GM12865 (cell line): ENCODE measurements at regions not wholly inside any gene's neighbourhood (a gene's known extent, or its start where the extent isn't known, plus 50 kb on each side); places are given as distances from the start of the nearest gene placed in this dataset.
"Not testable (repeated sequence)": the region's sequence is repeated elsewhere in the genome, so short reads cannot be mapped to it uniquely, and the experiment has no call there.

ENCODE experiments used
- DNase-seq: peaks from one replicate; pipeline ENCODE4 v3.0.0; 2010; ENCODE audit warnings: low read depth
- H3K4me3 ChIP-seq: 2 replicates; pipeline ENCODE4 v1.5.1; 2011; ENCODE audit warnings: mild to moderate bottlenecking, low read depth, low read length, control low read depth
- TF ChIP-seq, protein P1 (sequence below): IDR thresholded peaks from 2 replicates; pipeline ENCODE4 v1.5.1; 2011; ENCODE audit warnings: low read length, control low read depth, low read depth, inconsistent platforms; ENCODE audit not compliant: insufficient read depth; ENCODE audit errors: missing control alignments

DNA sequence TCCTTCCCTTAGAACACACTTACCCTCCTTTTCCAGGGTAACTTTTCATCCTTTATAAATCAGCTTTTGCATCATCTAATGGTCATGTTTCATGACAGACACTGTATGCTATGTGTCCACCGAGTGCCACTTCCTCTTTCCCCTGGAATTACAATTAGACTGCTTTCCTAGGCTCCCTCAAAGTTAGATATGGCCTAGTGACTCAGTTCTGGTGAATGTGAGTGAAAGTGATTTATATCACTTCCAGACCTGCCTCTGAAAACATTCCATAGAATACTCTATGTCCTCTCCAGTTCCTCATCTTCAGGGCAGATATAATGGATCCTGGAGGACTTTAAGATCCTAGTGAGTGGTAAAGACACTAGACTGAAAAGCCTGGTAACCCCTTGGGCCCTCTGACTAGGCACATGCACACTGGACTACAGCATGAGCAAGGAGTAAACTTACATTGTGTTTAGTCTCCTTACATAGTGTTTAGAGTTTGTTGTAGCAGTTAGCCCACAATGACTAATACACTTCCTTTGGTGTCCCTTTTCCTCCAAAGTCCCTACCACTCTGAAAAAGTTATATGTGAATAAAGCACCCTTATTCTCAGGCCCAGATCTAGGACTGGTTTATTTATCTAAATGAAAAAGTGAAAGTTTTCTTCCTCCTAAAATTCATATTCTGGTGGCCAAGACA lies 59.3 kb downstream of the GPR88 start:
- H3K4me3 ChIP-seq: no peak overlapping the region
- TF ChIP-seq, protein P1, sequence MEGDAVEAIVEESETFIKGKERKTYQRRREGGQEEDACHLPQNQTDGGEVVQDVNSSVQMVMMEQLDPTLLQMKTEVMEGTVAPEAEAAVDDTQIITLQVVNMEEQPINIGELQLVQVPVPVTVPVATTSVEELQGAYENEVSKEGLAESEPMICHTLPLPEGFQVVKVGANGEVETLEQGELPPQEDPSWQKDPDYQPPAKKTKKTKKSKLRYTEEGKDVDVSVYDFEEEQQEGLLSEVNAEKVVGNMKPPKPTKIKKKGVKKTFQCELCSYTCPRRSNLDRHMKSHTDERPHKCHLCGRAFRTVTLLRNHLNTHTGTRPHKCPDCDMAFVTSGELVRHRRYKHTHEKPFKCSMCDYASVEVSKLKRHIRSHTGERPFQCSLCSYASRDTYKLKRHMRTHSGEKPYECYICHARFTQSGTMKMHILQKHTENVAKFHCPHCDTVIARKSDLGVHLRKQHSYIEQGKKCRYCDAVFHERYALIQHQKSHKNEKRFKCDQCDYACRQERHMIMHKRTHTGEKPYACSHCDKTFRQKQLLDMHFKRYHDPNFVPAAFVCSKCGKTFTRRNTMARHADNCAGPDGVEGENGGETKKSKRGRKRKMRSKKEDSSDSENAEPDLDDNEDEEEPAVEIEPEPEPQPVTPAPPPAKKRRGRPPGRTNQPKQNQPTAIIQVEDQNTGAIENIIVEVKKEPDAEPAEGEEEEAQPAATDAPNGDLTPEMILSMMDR: no peak
- DNase-seq: no peak

DNA sequence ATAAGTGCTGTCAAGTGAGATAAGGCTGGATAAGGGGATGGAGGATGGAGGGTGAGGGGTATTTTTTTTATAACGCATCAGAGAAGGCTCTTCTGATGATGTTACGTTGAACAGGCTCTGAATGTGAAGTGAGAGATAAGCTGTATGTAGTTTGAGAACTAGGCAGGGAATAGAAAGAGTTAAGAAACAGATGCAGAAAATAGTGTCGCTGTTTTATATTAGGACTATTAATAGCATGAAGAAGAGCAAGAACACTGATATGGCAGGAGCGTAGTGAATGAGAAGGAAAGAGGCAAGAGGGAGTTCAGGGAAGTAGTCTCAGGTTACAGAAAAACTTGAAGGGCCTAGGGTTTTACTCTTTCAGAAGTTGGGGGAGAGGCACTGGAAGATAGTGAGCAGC lies 59.8 kb downstream of the GPR88 start:
- no peak for DNase-seq
- no peak overlapping the region for H3K4me3 ChIP-seq

DNA sequence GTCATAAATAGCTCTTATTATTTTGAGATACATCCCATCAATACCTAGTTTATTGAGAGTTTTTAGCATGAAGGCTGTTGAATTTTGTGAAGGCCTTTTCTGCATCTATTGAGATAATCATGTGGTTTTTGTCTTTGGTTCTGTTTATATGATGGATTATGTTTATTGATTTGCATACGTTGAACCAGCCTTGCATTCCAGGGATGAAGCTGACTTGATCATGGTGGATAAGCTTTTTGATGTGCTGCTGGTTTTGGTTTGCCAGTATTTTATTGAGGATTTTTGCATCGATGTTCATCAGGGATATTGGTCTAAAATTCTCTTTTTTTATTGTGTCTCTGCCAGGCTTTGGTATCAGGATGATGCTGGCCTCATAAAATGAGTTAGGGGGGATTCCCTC lies 62.4 kb downstream of the GPR88 start:
- H3K4me3 ChIP-seq, DNase-seq: not testable (repeated sequence)

More for the DNA sequence above, 59.8 kb downstream of the GPR88 start:
- TF ChIP-seq, protein P1: no peak

DNA sequence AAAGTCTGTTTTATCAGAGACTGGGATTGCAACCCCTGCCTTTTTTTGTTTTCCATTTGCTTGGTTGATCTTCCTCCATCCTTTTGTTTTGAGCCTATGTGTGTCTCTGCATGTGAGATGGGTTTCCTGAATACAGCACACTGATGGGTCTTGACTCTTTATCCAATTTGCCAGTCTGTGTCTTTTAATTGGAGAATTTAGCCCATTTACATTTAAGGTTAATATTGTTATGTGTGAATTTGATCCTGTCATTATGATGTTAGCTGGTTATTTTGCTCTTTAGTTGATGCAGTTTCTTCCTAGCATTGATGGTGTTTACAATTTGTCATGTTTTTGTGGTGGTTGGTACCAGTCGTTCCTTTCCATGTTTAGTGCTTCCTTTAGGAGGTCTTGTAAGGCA lies 64.1 kb downstream of the GPR88 start:
- DNase-seq: not testable (repeated sequence)

DNA sequence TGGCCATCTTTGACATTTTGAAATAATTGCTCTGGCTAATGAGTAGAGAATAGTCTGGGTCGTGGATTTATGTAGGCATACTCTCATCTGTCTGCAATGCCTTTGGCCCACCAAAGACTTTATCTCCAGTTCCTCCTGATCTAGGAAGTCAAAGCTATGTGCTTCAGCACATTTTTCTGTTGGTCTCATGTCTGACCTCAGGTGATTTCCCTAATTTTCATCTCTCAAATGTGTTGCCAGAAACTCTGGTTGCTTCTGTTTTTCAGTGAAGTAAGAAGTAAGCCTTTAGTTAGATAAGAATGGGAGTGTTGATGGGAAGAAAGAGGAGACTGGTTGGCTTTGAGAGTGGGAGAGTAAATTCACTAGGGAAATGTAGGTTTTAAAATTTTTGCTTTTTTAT lies 66.4 kb downstream of the GPR88 start:
- no peak for DNase-seq
- no peak overlapping the region for H3K4me3 ChIP-seq
- TF ChIP-seq, protein P1: no peak

More for the DNA sequence above, 64.1 kb downstream of the GPR88 start:
- not testable (repeated sequence) for H3K4me3 ChIP-seq

DNA sequence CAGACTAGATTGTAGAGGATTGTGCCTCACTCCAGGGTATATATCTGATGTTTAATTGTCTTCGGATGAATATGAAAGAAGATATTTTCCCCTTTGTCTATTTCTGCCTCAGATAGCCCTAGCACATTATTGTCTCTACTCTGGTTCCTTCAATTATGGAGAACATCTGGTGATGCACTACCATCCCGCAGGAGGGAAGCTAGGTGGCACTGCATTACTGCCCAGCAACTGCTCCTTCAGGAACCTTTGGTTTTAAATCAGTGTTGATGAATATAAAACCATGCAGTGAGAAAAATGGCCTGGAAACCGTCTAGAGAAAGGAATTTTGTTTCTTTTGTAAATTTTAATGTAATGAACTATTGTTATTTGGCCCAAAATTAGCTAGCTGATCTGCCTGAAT lies 68.5 kb downstream of the GPR88 start:
- no peak overlapping the region for H3K4me3 ChIP-seq
- peak; percentile 18 for DNase-seq

DNA sequence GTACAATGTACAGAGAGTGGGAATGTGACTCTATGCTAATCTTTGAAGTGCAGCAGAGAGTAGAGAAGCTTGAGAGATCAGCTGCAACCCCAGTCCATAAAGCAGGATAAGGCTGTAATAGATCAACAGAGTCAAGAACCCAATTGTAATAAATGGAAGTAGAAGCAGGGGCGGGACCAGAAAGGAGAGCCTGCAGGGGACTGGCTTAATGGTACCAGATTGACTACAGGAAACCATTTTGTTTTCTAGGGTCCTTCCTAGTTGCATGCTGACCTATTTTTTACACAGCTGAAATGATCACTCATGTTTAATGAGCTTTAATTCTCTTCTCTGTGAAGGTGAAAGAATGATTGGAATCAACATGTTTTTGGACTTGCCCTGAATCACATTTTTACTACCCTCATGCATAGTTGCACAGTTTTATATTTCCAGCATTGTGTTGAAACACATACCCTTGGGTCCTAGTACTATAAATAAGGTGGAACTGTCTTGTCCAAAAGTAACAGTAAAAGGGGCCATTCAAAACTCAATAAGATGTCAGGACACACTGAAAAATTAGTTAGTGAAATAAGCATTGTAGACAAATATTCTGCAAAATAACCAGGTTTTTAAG lies 69.8 kb downstream of the GPR88 start:
- no peak for DNase-seq
- TF ChIP-seq, protein P1: no peak

More for the DNA sequence above, 68.5 kb downstream of the GPR88 start:
- TF ChIP-seq, protein P1: peak; percentile 34

DNA sequence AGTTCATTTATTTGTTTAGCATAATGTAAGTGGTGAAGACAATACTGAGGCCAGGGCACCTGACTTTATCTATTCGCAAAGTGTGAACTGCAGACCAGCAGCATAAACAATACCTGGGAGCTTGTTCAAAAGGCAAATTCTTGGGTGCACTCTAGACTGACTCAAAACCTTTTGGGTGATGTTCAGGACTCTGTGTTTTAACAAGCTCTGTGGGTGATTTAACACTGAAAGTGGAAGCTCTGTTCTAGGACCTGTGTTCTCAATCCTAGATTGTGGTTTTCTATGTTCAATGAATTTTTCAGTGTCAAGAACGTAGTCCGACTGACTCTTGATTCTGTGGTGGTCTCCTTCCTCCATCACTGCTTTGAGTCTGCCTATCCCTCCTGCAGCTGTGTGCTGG lies 71.9 kb downstream of the GPR88 start:
- TF ChIP-seq, protein P1: no peak
- no peak overlapping the region for H3K4me3 ChIP-seq
- peak; percentile 12 for DNase-seq

More for the DNA sequence above, 69.8 kb downstream of the GPR88 start:
- H3K4me3 ChIP-seq: no peak overlapping the region
